ENCODE measurements at regions not wholly inside any gene's neighbourhood (a gene's known extent, or its start where the extent isn't known, plus 50 kb on each side); places are given as distances from the start of the nearest gene placed in this dataset.

DNA sequence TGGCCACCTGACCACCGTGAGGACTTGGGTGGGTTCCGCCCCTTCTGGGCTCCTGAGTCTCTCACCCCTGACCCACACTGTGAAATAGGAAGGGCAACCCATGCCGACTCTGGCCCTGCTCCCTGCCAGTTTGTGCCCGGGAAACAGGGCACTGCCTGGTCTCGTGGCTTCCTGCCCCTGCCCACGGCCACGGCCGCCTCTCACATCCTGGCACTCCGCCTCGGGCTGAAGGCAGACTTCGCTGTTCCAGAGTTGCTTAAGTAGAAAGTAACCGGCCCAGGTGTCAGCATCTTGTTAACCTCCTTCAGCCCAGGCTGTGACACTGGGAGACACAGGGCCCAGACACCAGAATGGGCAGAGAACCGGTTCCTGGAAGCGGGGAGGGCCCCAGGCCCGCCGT lies 68.7 kb upstream of the RNU6ATAC start (continued):
- TF ChIP-seq SIN3A (IDR thresholded peaks at IDR 0.05; ENCODE audit: low read depth) (no peak), TCF7L2 (IDR thresholded peaks at IDR 0.05; ENCODE audit: borderline replicate concordance, extremely low read depth, insufficient read depth, insufficient read length) (no peak)

GRCh38 chr9:134234001-134234660 lies 69.8 kb upstream of the RNU6ATAC start:
- POLR2A ChIA-PET: no interaction called here
- intact Hi-C loops (cut with micrococcal nuclease): no loop called here
- Histone ChIP-seq H3K36me3 (ENCODE audit: control insufficient read depth in 1 of 2, insufficient read depth in 2 of 2, low read length in 2 of 2) (no peaks in the 10 kb centered on the region), H3K27ac (ENCODE audit: low read depth, low read length) (no peak overlapping the region), H2AFZ (ENCODE audit: low read depth, low read length, poor library complexity, severe bottlenecking) (no peak overlapping the region), H3K27me3 (ENCODE audit: insufficient read depth, low read length) (no peaks in the 10 kb centered on the region), H3K9me2 (ENCODE audit: insufficient read depth) (no peaks in the 10 kb centered on the region), H4K20me1 (ENCODE audit: insufficient read depth) (no peaks in the 10 kb centered on the region), H3K79me2 (ENCODE audit: insufficient read depth, low read length) (no peaks in the 10 kb centered on the region), H3K9me3 (ENCODE audit: control insufficient read depth in 1 of 2, insufficient read depth in 1 of 2, low read depth in 1 of 2, low read length in 2 of 2) (no peaks in the 10 kb centered on the region), H3K4me3 (replicated peaks in 1 of 2; ENCODE audit: low read depth in 1 of 2, low read length in 2 of 2) (no peak overlapping the region), H3K4me1 (ENCODE audit: control insufficient read depth in 1 of 2, insufficient read depth in 2 of 2, low read length in 2 of 2) (no peaks in the 10 kb centered on the region; a peak in 1 of 4 replicates), H3K4me2 (ENCODE audit: low read length) (no peak overlapping the region), H3K9ac (ENCODE audit: low read length) (no peak overlapping the region)
- DNase-seq (ENCODE audit: low read depth, low spot score) (no peak), ATAC-seq (no peak)
- no peak for TF ChIP-seq SP1 (IDR thresholded peaks at IDR 0.05; ENCODE audit: low read depth)
- TF ChIP-seq MAX (IDR thresholded peaks at IDR 0.05): no peak
- TF ChIP-seq EGR1 (IDR thresholded peaks at IDR 0.05; ENCODE audit: low read depth): no peak
- no peak for TF ChIP-seq ELF1 (IDR thresholded peaks at IDR 0.05; ENCODE audit: borderline replicate concordance, low read depth)
- no peak for TF ChIP-seq ZFX (IDR thresholded peaks at IDR 0.05)
- TF ChIP-seq RAD21 (IDR thresholded peaks at IDR 0.05; ENCODE audit: low read depth): no peak
- no peak for TF ChIP-seq CTCF (IDR thresholded peaks at IDR 0.05 in 2 of 3, conservative IDR thresholded peaks at IDR 0.05 in 1 of 3; ENCODE audit: borderline replicate concordance in 1 of 3, insufficient read depth in 1 of 3, low read depth in 2 of 3, low read length in 2 of 3)
- no peak for TF ChIP-seq FOSL1 (IDR thresholded peaks at IDR 0.05; ENCODE audit: low read depth)
- no peak for TF ChIP-seq EZH2 (IDR thresholded peaks at IDR 0.05)
- no peak for TF ChIP-seq REST (IDR thresholded peaks at IDR 0.05; ENCODE audit: low read depth)
- no peak for TF ChIP-seq SRF (IDR thresholded peaks at IDR 0.05; ENCODE audit: low read depth)
- TF ChIP-seq TCF7L2 (IDR thresholded peaks at IDR 0.05; ENCODE audit: borderline replicate concordance, extremely low read depth, insufficient read depth, insufficient read length): no peak
- no peak for TF ChIP-seq YY1 (IDR thresholded peaks at IDR 0.05; ENCODE audit: extremely low read depth, insufficient replicate concordance, low read depth, low read length)
- no peak for TF ChIP-seq ZBTB33 (IDR thresholded peaks at IDR 0.05; ENCODE audit: extremely low read depth, insufficient replicate concordance, low read length)
- no peak for TF ChIP-seq CBX3 (IDR thresholded peaks at IDR 0.05; ENCODE audit: low read depth)
- TF ChIP-seq, protein P1, sequence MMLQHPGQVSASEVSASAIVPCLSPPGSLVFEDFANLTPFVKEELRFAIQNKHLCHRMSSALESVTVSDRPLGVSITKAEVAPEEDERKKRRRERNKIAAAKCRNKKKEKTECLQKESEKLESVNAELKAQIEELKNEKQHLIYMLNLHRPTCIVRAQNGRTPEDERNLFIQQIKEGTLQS (IDR thresholded peaks at IDR 0.05): no peak
- TF ChIP-seq SIN3A (IDR thresholded peaks at IDR 0.05; ENCODE audit: low read depth): no peak
- RAD21 ChIA-PET (ENCODE audit: low non-redundant PET in 1 of 2, low total read pairs in 2 of 2, uncharacterized antibody in 2 of 2, unreplicated experiment in 2 of 2): no interaction called here
- CTCF ChIA-PET: no interaction called here
- no TSS peak for BruUV-seq (replicated peaks)
